Keratinocyte (primary cell): ENCODE measurements at regions not wholly inside any gene's neighbourhood (a gene's known extent, or its start where the extent isn't known, plus 50 kb on each side); places are given as distances from the start of the nearest gene placed in this dataset.

Experiments
- DNase-seq: peaks from one replicate; pipeline ENCODE4 v3.0.0-alpha.2; 2011; ENCODE audit warnings: low read depth, missing footprints, low spot score
- FAIRE-seq: peaks from 2 replicates; lab custom pipeline; 2011; peaks lifted over from hg19 to GRCh38; lab: Jason Lieb, UNC
- H2AFZ ChIP-seq: 2 replicates; pipeline ENCODE4 v1.6.0; 2012; ENCODE audit warnings: low read length, control low read depth, inconsistent platforms; ENCODE audit not compliant: control insufficient read depth
- H3K27ac ChIP-seq: 2 replicates; pipeline ENCODE4 v1.5.1; 2011; ENCODE audit warnings: low read length; ENCODE audit not compliant: control insufficient read depth, insufficient read depth
- H3K27me3 ChIP-seq: 3 replicates; pipeline ENCODE4 v1.6.0; 2011; ENCODE audit warnings: low read length; ENCODE audit not compliant: control insufficient read depth, insufficient read depth; ENCODE audit errors: extremely low read depth
- H3K36me3 ChIP-seq, 2 experiments: 2 replicates in 1 of 2; 3 replicates in 1 of 2; pipeline ENCODE4 v1.5.1; 2011; ENCODE audit warnings: low read length in 2 of 2, mild to moderate bottlenecking in 1 of 2; ENCODE audit not compliant: control insufficient read depth in 2 of 2, insufficient read depth in 2 of 2; ENCODE audit errors: extremely low read depth in 1 of 2
- H3K4me1 ChIP-seq: 3 replicates; pipeline ENCODE4 v1.5.1; 2011; ENCODE audit warnings: low read length; ENCODE audit not compliant: control insufficient read depth, insufficient read depth; ENCODE audit errors: extremely low read depth
- H3K4me2 ChIP-seq: 3 replicates; pipeline ENCODE4 v1.6.0; 2011; ENCODE audit warnings: low read depth, low read length; ENCODE audit not compliant: control insufficient read depth, insufficient read depth; ENCODE audit errors: extremely low read depth
- H3K4me3 ChIP-seq, 3 experiments: fragments of 200-600 bp in 1 of 3; sonication (generic) in 1 of 3; 2 replicates in 2 of 3; 3 replicates in 1 of 3; pipeline ENCODE4 v1.5.1; 2011 to 2016; ENCODE audit warnings: low read length in 3 of 3, mild to moderate bottlenecking in 3 of 3, control low read depth in 2 of 3, inconsistent platforms in 1 of 3, low read depth in 1 of 3, mixed read lengths in 1 of 3, mixed run types in 1 of 3, moderate library complexity in 1 of 3; ENCODE audit not compliant: control insufficient read depth in 2 of 3, insufficient read depth in 2 of 3; ENCODE audit errors: extremely low read depth in 1 of 3
- H3K79me2 ChIP-seq: 2 replicates; pipeline ENCODE4 v1.6.0; 2012; ENCODE audit warnings: low read length; ENCODE audit not compliant: control insufficient read depth, insufficient read depth
- H3K9ac ChIP-seq: 3 replicates; pipeline ENCODE4 v1.6.0; 2011; ENCODE audit warnings: low read length; ENCODE audit not compliant: control insufficient read depth, insufficient read depth; ENCODE audit errors: extremely low read depth
- H3K9me1 ChIP-seq: 3 replicates; pipeline ENCODE4 v1.6.0; 2011; ENCODE audit warnings: low read length; ENCODE audit not compliant: control insufficient read depth, insufficient read depth; ENCODE audit errors: extremely low read depth
- H3K9me3 ChIP-seq: 2 replicates; pipeline ENCODE4 v1.5.1; 2012; ENCODE audit warnings: low read depth, low read length; ENCODE audit not compliant: control insufficient read depth
- H4K20me1 ChIP-seq: 3 replicates; pipeline ENCODE4 v1.6.0; 2011; ENCODE audit warnings: low read length; ENCODE audit not compliant: control insufficient read depth, insufficient read depth; ENCODE audit errors: extremely low read depth
- CTCF ChIP-seq, 3 experiments: IDR thresholded peaks in 1 of 3; conservative IDR thresholded peaks in 1 of 3; optimal IDR thresholded peaks in 1 of 3; 2 replicates in 2 of 3; 3 replicates in 1 of 3; pipeline versions ENCODE3 to v1.5.1; 2011; ENCODE audit warnings: low read length in 3 of 3, mild to moderate bottlenecking in 3 of 3, moderate library complexity in 2 of 3, control low read depth in 1 of 3, inconsistent platforms in 1 of 3; ENCODE audit not compliant: insufficient read depth in 2 of 3; ENCODE audit errors: extremely low read depth in 1 of 3
- EZH2 ChIP-seq: IDR thresholded peaks from one replicate; pipeline ENCODE4 v1.6.1; 2012; ENCODE audit warnings: inconsistent platforms, mild to moderate bottlenecking, low read length, moderate library complexity
- dilution Hi-C: fragments of 300-500 bp; cut with MboI; formaldehyde crosslinking; loops from one replicate; pipeline ENCODE4 v1.7.0; 2020; ENCODE audit warnings: low sequenced_read_pairs; ENCODE audit not compliant: extremely low pct_ligation_motif_present

GRCh38 chr4:183576701-183577404 is 72.0 kb downstream of the ING2 start:
- no peaks in the 10 kb centered on the region for H4K20me1 ChIP-seq
- no peaks in the 10 kb centered on the region for H3K79me2 ChIP-seq
- no peaks in the 10 kb centered on the region for H3K27me3 ChIP-seq
- no peak for TF ChIP-seq EZH2
- no peak for TF ChIP-seq CTCF (optimal IDR thresholded peaks at IDR 0.05 in 1 of 3, IDR thresholded peaks at IDR 0.05 in 1 of 3, conservative IDR thresholded peaks at IDR 0.05 in 1 of 3; ENCODE audit: extremely low read depth in 1 of 3, insufficient read depth in 2 of 3, low read length in 3 of 3)
- FAIRE-seq (no peak), DNase-seq (no peak)
- no peak overlapping the region for H3K27ac ChIP-seq
- no peak overlapping the region for H3K4me3 ChIP-seq
- no peak overlapping the region for H3K4me2 ChIP-seq
- H2AFZ ChIP-seq, result no peak overlapping the region
- no peaks in the 10 kb centered on the region for H3K4me1 ChIP-seq
- H3K9me1 ChIP-seq, result no peaks in the 10 kb centered on the region
- dilution Hi-C loops, result no loop called here
- H3K36me3 ChIP-seq, result no peaks in the 10 kb centered on the region
- no peak overlapping the region for H3K9ac ChIP-seq
- no peaks in the 10 kb centered on the region for H3K9me3 ChIP-seq

GRCh38 chr4:183580370-183580769 is 75.5 kb downstream of the ING2 start:
- no peaks in the 10 kb centered on the region for H3K36me3 ChIP-seq
- H3K27me3 ChIP-seq, result no peaks in the 10 kb centered on the region
- no peak overlapping the region for H3K4me3 ChIP-seq
- H4K20me1 ChIP-seq, result no peaks in the 10 kb centered on the region
- H3K4me2 ChIP-seq, result no peak overlapping the region
- H2AFZ ChIP-seq, result no peak overlapping the region
- TF ChIP-seq EZH2 (no peak), CTCF (optimal IDR thresholded peaks at IDR 0.05 in 1 of 3, IDR thresholded peaks at IDR 0.05 in 1 of 3, conservative IDR thresholded peaks at IDR 0.05 in 1 of 3; ENCODE audit: extremely low read depth in 1 of 3, insufficient read depth in 2 of 3, low read length in 3 of 3) (no peak)
- no peaks in the 10 kb centered on the region for H3K79me2 ChIP-seq
- H3K27ac ChIP-seq, result no peak overlapping the region
- H3K9me3 ChIP-seq, result no peaks in the 10 kb centered on the region
- dilution Hi-C loops, result no loop called here
- no peak overlapping the region for H3K9ac ChIP-seq
- no peaks in the 10 kb centered on the region for H3K4me1 ChIP-seq
- no peaks in the 10 kb centered on the region for H3K9me1 ChIP-seq
- DNase-seq (no peak), FAIRE-seq (no peak)
